ENCODE measurements at regions not wholly inside any gene's neighbourhood (a gene's known extent, or its start where the extent isn't known, plus 50 kb on each side); places are given as distances from the start of the nearest gene placed in this dataset.

GRCh38 chr1:193850745-193851144 is 664.3 kb upstream of the B3GALT2 start:
- no peaks in the 10 kb centered on the region for H3K27me3 Mint-ChIP-seq
- no peaks in the 10 kb centered on the region for H3K4me1 Mint-ChIP-seq
- no peaks in the 10 kb centered on the region for H3K36me3 Mint-ChIP-seq (ENCODE audit: low read depth)
- no peak for TF ChIP-seq CTCF (IDR thresholded peaks at IDR 0.05)
- intact Hi-C loops (cut with micrococcal nuclease), result no loop called here
- H3K4me3 Mint-ChIP-seq, result no peak overlapping the region
- DNase-seq (no peak), ATAC-seq (ENCODE audit: low read depth) (no peak)
- no peak overlapping the region for H3K27ac Mint-ChIP-seq
- H3K9me3 Mint-ChIP-seq, result no peaks in the 10 kb centered on the region
- CTCF ChIA-PET, result no interaction called here
- POLR2A ChIA-PET, result no interaction called here

- no peaks in the 10 kb centered on the region for H3K27me3 Mint-ChIP-seq
- H3K27ac Mint-ChIP-seq, result no peak overlapping the region
- CTCF ChIA-PET, result no interaction called here
- no peak overlapping the region for H3K4me3 Mint-ChIP-seq
- no peaks in the 10 kb centered on the region for H3K9me3 Mint-ChIP-seq
- intact Hi-C loops (cut with micrococcal nuclease), result no loop called here
- no peak for TF ChIP-seq CTCF (IDR thresholded peaks at IDR 0.05)
- POLR2A ChIA-PET, result no interaction called here
- no peak for ATAC-seq (ENCODE audit: low read depth)
- no peak for DNase-seq
- H3K36me3 Mint-ChIP-seq (ENCODE audit: low read depth), result no peaks in the 10 kb centered on the region
- H3K4me1 Mint-ChIP-seq, result no peaks in the 10 kb centered on the region
Measured at GRCh38 chr1:193846876-193847604, 660.6 kb upstream of the B3GALT2 start.

GRCh38 chr1:193846411-193846810 is 660.0 kb upstream of the B3GALT2 start:
- intact Hi-C loops (cut with micrococcal nuclease), result no loop called here
- TF ChIP-seq CTCF (IDR thresholded peaks at IDR 0.05), result no peak
- no peaks in the 10 kb centered on the region for H3K27me3 Mint-ChIP-seq
- DNase-seq, result no peak
- H3K4me3 Mint-ChIP-seq, result no peak overlapping the region
- CTCF ChIA-PET, result no interaction called here
- H3K9me3 Mint-ChIP-seq, result no peaks in the 10 kb centered on the region
- no peak for ATAC-seq (ENCODE audit: low read depth)
- no peaks in the 10 kb centered on the region for H3K4me1 Mint-ChIP-seq
- POLR2A ChIA-PET, result no interaction called here
- H3K36me3 Mint-ChIP-seq (ENCODE audit: low read depth), result no peaks in the 10 kb centered on the region
- H3K27ac Mint-ChIP-seq, result no peak overlapping the region

- Mint-ChIP-seq H3K4me1 (no peaks in the 10 kb centered on the region), H3K36me3 (ENCODE audit: low read depth) (no peaks in the 10 kb centered on the region), H3K27me3 (no peaks in the 10 kb centered on the region), H3K27ac (no peak overlapping the region), H3K4me3 (no peak overlapping the region), H3K9me3 (no peaks in the 10 kb centered on the region)
- intact Hi-C loops (cut with micrococcal nuclease), result no loop called here
- no peak for ATAC-seq (ENCODE audit: low read depth)
- TF ChIP-seq CTCF (IDR thresholded peaks at IDR 0.05), result no peak
- no peak for DNase-seq
- POLR2A ChIA-PET, result no interaction called here
- CTCF ChIA-PET, result no interaction called here
Measured at GRCh38 chr1:193841857-193842256, 655.4 kb upstream of the B3GALT2 start.

GRCh38 chr1:193831465-193831864 is 645.1 kb upstream of the B3GALT2 start:
- Mint-ChIP-seq H3K36me3 (ENCODE audit: low read depth) (no peaks in the 10 kb centered on the region), H3K4me3 (no peak overlapping the region), H3K4me1 (no peaks in the 10 kb centered on the region), H3K27ac (no peak overlapping the region), H3K27me3 (no peaks in the 10 kb centered on the region), H3K9me3 (peaks cover 29% of the 10 kb centered on the region)
- DNase-seq, result no peak
- ChIA-PET CTCF (no interaction called here), POLR2A (no interaction called here)
- no peak for ATAC-seq (ENCODE audit: low read depth)
- intact Hi-C loops (cut with micrococcal nuclease), result no loop called here
- no peak for TF ChIP-seq CTCF (IDR thresholded peaks at IDR 0.05)
